ENCODE measurements at regions not wholly inside any gene's neighbourhood (a gene's known extent, or its start where the extent isn't known, plus 50 kb on each side); places are given as distances from the start of the nearest gene placed in this dataset.

DNA sequence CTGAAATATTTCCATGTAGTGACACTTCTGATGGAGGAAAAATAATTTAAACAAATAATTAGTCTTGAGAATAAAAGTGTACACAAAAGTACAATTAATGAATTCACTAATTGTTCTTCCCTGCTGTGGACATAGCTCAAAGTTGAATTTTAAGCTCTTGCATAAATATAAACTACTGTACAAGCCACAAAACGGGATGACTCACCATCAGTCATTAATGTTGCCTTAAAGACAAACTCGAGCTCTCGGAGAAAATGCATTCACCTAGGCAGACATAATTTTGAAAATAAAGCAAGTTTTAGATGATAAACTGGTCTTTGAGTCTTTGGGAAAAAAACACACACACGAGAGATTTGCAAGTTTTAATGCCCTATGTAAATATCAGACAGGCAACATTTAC is 436.4 kb downstream of the ZNF521 start:
- no peak for TF ChIP-seq FOXP2 (optimal IDR thresholded peaks at IDR 0.05; ENCODE audit: borderline replicate concordance, extremely low read depth, extremely low read length, insufficient read depth)
- TF ChIP-seq TAF1 (IDR thresholded peaks at IDR 0.05; ENCODE audit: borderline replicate concordance, insufficient read depth, low read length): no peak
- TF ChIP-seq, protein P1, sequence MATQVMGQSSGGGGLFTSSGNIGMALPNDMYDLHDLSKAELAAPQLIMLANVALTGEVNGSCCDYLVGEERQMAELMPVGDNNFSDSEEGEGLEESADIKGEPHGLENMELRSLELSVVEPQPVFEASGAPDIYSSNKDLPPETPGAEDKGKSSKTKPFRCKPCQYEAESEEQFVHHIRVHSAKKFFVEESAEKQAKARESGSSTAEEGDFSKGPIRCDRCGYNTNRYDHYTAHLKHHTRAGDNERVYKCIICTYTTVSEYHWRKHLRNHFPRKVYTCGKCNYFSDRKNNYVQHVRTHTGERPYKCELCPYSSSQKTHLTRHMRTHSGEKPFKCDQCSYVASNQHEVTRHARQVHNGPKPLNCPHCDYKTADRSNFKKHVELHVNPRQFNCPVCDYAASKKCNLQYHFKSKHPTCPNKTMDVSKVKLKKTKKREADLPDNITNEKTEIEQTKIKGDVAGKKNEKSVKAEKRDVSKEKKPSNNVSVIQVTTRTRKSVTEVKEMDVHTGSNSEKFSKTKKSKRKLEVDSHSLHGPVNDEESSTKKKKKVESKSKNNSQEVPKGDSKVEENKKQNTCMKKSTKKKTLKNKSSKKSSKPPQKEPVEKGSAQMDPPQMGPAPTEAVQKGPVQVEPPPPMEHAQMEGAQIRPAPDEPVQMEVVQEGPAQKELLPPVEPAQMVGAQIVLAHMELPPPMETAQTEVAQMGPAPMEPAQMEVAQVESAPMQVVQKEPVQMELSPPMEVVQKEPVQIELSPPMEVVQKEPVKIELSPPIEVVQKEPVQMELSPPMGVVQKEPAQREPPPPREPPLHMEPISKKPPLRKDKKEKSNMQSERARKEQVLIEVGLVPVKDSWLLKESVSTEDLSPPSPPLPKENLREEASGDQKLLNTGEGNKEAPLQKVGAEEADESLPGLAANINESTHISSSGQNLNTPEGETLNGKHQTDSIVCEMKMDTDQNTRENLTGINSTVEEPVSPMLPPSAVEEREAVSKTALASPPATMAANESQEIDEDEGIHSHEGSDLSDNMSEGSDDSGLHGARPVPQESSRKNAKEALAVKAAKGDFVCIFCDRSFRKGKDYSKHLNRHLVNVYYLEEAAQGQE (IDR thresholded peaks at IDR 0.05; ENCODE audit: insufficient read depth in 1 of 2, low read depth in 2 of 2, low read length in 2 of 2): no peak
- no peak for TF ChIP-seq SIN3A (IDR thresholded peaks at IDR 0.05; ENCODE audit: borderline replicate concordance, insufficient read depth, low read length)
- TF ChIP-seq POLR2AphosphoS5 (IDR thresholded peaks at IDR 0.05; ENCODE audit: low read depth, low read length): no peak

DNA sequence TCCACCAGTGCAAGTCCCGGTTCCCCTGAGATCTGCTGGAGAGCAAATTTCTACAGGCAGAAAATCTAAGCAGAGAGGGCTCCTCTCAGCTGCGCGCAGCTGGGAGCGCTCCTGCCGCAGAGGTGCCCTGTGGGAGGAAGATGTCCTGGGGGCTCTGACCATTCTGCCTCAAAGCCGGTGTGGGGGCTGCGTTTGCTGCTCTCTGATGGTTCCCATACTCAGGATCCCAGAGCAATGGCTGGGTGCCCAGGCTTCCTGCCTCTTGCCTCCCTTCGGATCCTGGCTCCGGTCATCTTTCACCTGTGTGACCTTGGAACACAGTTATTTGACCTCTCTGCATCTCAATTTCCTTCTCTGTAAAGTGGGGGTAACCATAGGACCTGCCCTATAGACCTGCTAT is 434.2 kb downstream of the ZNF521 start:
- TF ChIP-seq TAF1 (IDR thresholded peaks at IDR 0.05; ENCODE audit: borderline replicate concordance, insufficient read depth, low read length) (no peak), SIN3A (IDR thresholded peaks at IDR 0.05; ENCODE audit: borderline replicate concordance, insufficient read depth, low read length) (no peak), FOXP2 (optimal IDR thresholded peaks at IDR 0.05; ENCODE audit: borderline replicate concordance, extremely low read depth, extremely low read length, insufficient read depth) (no peak), POLR2AphosphoS5 (IDR thresholded peaks at IDR 0.05; ENCODE audit: low read depth, low read length) (no peak)
- TF ChIP-seq, protein P1 (IDR thresholded peaks at IDR 0.05; ENCODE audit: insufficient read depth in 1 of 2, low read depth in 2 of 2, low read length in 2 of 2): no peak

DNA sequence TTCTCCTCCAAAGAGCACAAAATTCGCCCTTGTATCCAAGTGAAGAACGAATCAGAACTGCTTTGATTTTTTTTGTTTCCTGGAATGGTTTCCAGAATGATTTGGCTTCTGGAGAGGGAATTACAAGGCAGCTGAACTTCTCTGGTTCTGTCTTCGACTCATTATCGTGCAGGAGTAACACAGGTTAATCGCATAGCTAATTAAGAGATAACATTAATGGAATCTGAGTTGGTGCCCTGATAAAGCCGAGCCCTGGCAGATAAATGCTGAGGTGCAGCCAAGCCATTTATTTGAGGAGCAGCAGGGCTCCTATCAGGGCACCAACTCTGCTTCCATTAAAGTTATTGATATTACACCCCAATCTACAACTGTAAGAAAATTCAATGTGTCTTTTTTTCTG is 433.7 kb downstream of the ZNF521 start:
- no peak for TF ChIP-seq FOXP2 (optimal IDR thresholded peaks at IDR 0.05; ENCODE audit: borderline replicate concordance, extremely low read depth, extremely low read length, insufficient read depth)
- TF ChIP-seq POLR2AphosphoS5 (IDR thresholded peaks at IDR 0.05; ENCODE audit: low read depth, low read length): no peak
- TF ChIP-seq SIN3A (IDR thresholded peaks at IDR 0.05; ENCODE audit: borderline replicate concordance, insufficient read depth, low read length): no peak
- no peak for TF ChIP-seq TAF1 (IDR thresholded peaks at IDR 0.05; ENCODE audit: borderline replicate concordance, insufficient read depth, low read length)
- TF ChIP-seq, protein P1 (IDR thresholded peaks at IDR 0.05; ENCODE audit: insufficient read depth in 1 of 2, low read depth in 2 of 2, low read length in 2 of 2): no peak

DNA sequence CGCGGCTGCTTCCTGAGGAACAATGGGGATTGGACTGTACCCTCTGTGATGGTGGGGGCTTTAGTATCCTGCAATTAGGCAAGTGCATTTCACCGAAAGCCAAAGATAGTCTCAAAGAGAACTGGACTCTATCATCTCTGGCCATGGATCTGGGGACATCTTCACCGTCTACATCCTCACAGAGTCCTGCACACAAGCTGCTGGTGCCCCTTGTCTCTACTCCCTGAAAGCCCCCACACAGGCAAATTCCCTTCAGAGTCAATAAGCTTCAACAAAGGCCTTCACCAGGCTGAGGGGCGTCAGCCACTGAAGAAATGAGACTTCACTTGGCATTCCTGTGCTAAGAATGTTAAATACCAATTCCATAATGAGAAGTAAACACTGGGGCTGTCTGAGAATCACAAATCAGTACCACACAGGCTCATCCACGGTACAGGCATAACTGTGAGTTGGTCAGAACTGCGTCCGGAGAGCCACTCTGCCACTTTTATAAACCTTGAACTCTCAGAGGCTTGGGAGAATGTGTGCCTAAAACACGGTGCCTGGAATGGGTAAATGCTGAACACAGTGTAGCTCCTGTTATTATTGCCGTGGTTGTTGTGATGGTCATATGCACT is 432.7 kb downstream of the ZNF521 start:
- TF ChIP-seq FOXP2 (optimal IDR thresholded peaks at IDR 0.05; ENCODE audit: borderline replicate concordance, extremely low read depth, extremely low read length, insufficient read depth) (no peak), SIN3A (IDR thresholded peaks at IDR 0.05; ENCODE audit: borderline replicate concordance, insufficient read depth, low read length) (no peak), POLR2AphosphoS5 (IDR thresholded peaks at IDR 0.05; ENCODE audit: low read depth, low read length) (no peak), TAF1 (IDR thresholded peaks at IDR 0.05; ENCODE audit: borderline replicate concordance, insufficient read depth, low read length) (no peak)
- TF ChIP-seq, protein P1 (IDR thresholded peaks at IDR 0.05; ENCODE audit: insufficient read depth in 1 of 2, low read depth in 2 of 2, low read length in 2 of 2): no peak
